Stimulated activated CD4-positive, alpha-beta T cell treated with anti-CD3 and anti-CD28 coated beads, Interleukin-15, amount 100 ng/mL, for 24 hours (primary cell): ENCODE measurements at regions not wholly inside any gene's neighbourhood (a gene's known extent, or its start where the extent isn't known, plus 50 kb on each side); places are given as distances from the start of the nearest gene placed in this dataset.
"Not testable (repeated sequence)": the region's sequence is repeated elsewhere in the genome, so short reads cannot be mapped to it uniquely, and the experiment has no call there.

ENCODE experiments used
- DNase-seq: peaks from one replicate; pipeline ENCODE4 v3.0.0-alpha.2; 2020

DNA sequence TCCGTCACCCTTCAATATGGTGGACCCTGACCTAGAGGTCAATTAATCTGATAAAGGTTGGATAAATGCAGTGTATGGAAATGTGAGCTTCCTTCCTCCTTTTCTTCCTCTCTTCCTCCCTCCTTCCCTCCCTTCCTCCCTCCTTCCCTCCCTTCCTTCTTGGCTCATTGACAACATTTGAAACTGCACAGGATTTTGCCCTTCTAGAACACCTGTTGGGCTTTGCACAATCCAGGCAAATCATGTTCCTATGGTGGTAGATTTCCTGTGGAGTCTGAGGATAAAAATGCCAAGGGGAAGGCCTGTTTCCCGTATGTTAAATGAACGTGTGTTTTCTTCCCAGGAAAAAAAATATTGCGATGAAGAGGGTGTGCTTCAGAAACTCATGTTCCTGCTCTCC is 642.8 kb downstream of the EPM2A start:
- no peak for DNase-seq

- DNase-seq = no peak
Measured at GRCh38 chr6:145093226-145093625, 642.1 kb downstream of the EPM2A start.

- DNase-seq = no peak
Measured at GRCh38 chr6:145096846-145097245, 638.5 kb downstream of the EPM2A start.

GRCh38 chr6:145098127-145098526 is 637.2 kb downstream of the EPM2A start:
- DNase-seq = not testable (repeated sequence)

- no peak for DNase-seq
Measured at GRCh38 chr6:145099713-145100112, 635.6 kb downstream of the EPM2A start.

- DNase-seq = no peak
Measured at GRCh38 chr6:145110109-145110508, 625.2 kb downstream of the EPM2A start.

- not testable (repeated sequence) for DNase-seq
Measured at GRCh38 chr6:145111407-145111806, 623.9 kb downstream of the EPM2A start.

DNA sequence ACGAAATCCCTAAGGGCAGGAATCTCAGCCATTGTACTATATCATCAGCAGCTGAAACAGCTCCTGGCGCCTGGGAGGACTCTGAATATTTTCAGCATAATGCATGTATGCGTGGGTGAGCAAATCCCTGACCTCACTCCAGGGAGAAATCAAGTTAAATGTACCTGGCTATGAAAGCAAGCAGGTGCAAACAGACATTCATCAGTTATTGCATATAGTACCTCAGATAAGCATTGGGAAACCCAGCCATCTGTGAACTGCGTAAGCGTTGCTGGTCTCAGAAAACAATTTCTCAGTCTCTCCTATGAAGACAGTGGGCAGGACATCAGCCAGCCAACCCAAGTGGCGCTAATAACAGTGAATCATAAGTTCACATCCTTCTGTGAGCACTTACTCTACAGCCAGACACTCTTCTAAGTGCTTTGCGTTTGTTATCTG is 622.6 kb downstream of the EPM2A start:
- DNase-seq = no peak

DNA sequence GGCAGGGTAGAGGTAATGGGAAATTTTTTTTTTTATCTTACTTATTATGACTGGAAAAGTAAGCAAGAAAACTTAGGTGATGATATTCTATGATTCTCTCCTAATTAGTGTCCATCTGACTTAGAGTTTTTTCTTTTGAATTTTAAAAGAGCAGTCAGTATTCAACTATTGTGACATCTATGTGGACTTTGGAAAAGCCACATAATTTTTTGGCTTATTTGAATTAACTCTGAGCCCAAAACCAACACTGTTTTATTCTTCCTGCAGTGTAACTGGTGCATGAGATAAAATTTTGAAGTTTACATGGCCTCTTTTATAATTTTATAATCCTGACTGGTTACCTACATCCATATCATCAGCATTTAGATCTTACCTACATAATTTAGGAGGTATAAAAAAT is 619.7 kb downstream of the EPM2A start:
- DNase-seq = no peak

DNA sequence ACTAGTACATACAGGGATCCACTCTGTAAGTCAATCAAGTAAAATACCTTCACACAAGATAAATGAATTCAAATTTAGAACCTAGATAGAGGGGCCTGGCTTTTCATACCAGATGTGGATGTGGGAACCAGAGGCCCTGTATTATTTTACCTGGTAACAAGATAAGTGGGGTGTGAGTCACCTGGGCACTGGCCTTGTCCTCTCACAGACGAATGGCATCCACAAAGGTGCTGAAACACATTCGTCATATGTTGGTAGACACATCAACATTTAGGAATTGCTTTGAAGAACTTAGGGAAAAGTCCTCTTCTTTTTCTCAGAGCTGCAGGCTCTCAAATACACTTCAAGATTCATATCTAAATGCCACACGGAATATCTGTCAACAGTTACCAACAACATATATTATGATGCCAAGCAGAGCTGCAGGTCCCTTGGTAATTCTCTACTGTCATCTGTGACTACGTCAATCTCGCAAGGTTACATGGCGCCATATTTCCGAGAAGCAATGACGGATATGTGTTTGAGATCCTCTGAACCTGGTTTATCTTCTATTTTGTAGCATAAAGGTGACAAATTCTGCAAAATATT is 618.6 kb downstream of the EPM2A start:
- DNase-seq = no peak

DNA sequence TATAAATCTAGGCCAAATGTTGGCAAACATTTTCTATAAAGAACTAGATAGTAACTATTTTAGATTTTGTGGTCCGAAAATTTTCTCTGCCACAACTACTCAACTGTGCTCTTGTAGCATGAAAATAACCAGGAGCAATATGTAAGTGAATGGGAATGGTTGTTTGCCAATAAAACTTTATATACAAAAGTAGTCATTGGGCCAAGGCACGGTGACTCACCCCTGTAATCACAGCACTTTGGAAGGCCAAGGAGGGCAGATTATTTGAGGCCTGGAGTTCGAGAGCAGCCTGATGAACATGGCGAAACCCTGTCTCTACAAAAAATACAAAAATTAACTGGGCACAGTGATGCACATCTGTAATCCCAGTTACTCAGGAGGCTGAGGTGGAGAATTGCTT is 617.1 kb downstream of the EPM2A start:
- DNase-seq = no peak

DNA sequence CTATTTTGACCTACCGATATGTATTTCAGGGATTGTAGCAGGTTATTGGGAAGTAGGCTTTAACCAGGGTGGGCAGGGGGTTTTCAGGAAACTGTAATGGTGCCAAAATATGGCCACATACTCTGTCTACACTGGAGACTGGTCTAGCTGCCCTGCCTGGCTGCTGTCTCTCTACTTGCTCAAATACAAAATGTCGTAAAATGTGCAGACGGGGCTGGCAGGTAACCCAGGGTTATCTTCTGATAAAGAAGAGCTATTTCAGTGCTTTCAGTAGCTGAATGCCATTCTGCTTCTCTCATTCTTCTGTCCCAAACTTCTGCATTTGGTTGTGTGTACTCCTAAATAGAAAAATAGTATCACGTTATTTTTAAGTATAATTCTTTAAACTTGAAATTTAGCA is 616.2 kb downstream of the EPM2A start:
- no peak for DNase-seq

- DNase-seq = no peak
Measured at GRCh38 chr6:145132709-145133108, 602.6 kb downstream of the EPM2A start.

DNA sequence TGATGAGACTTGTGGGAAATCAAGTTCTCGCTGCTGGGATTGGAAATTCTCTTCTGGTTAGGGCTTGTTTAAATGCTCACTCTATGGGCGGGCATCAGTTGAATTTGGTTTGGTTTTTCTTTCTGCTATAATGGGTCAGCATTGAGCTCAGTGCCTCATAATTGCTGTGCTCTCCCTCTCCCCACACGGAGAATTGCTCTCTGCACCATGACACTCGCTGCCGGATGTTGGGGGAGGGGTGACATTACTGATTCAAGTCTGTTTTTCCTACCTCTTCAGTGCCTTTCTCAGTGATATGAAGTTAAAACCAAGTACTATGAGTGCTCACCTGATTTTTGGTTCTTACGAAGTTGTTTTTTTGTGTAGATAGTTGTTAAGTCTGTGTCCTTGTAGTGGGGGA is 599.6 kb downstream of the EPM2A start:
- no peak for DNase-seq

GRCh38 chr6:145137425-145137824 is 597.9 kb downstream of the EPM2A start:
- DNase-seq = no peak

GRCh38 chr6:145138469-145139139 is 596.7 kb downstream of the EPM2A start:
- no peak for DNase-seq

DNA sequence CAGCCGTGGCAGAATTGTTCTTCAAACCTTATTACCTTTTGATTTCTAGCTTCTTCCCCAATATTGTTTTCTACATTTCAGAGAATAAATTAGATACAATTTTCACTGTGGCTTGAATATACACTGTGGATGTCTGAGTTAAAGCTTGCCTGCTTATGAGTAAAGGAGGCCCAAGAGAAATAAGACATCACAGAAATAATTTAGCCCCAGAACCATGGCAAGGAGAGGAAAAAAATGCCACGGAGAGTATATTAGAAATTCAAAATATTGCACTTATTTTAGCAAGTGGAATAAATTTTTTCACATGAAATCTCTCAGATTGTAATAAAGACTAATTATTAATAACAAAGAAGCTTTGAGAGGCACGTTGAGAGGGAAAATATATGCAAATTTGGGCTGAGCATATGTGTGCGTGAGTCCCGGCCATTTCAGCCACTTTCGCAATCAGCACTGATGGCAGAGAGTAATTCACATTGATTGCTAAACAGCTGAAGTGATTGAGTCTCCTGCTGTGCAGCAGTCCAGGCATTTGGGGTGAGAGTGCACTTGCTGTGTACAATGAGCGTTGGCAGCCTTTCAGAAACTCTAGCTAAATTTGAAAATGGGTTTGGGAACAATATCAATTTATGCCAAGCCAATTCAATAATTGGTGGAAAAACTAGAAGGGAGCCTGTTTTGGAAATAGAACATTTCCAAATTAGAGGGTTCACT is 596.0 kb downstream of the EPM2A start:
- no peak for DNase-seq

- DNase-seq = no peak
Measured at GRCh38 chr6:145139895-145140294, 595.4 kb downstream of the EPM2A start.

GRCh38 chr6:145141572-145141971 is 593.7 kb downstream of the EPM2A start:
- DNase-seq = no peak

GRCh38 chr6:145142958-145143357 is 592.4 kb downstream of the EPM2A start:
- DNase-seq = no peak

DNA sequence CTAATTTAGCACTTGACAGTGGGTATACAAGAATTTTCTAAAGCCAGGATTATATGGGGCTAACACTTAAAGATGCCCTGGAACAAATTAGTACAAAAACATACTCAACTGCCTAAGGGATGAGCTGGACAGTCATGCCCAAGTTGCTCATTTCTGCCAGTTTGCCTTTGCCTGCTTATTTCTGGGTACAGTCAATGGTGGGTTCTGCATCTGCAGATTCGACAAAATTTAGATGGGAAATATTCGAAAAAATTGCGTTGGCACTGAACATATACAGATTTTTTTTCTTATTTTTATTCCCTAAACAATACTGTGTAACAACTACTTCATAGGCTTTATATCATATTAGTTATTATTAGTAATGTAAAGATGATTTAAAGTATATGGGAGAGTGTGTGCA is 591.9 kb downstream of the EPM2A start:
- DNase-seq = no peak

GRCh38 chr6:145147559-145147958 is 587.8 kb downstream of the EPM2A start:
- DNase-seq = no peak

DNA sequence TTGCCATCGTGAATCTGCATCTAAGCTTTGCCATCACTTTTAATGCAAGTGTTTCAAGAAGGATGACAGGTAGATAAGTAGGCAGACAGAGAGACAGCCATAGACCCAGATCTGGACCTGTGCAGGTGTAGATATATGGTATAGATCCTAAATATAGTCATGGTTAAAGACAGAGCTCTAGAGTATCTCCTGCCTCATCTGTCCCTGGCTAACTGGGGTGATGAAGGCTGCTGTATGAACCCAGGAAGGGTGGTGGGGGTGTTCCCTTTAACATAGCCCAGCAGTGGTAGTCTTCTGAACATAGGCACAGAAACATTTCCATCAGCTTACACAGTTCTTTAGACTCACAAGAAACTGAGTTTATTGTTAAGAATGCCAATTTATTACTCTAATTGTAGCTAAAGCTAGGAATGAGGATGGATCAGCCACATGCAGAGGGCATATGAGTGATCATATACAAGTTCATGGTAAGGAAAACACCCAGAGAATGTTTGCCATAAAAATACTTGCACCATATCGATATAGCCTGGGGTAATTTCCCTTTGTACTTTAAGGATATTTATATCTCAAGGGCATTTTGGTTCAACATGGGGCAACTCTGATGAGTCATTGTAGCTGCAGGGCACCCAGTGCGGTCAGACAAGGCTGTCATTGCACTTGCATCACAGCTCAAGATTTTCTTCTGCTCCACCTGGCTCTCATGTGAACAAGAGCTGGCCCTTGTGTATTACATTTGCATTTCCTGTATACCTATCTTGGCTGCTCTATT is 587.2 kb downstream of the EPM2A start:
- no peak for DNase-seq

DNA sequence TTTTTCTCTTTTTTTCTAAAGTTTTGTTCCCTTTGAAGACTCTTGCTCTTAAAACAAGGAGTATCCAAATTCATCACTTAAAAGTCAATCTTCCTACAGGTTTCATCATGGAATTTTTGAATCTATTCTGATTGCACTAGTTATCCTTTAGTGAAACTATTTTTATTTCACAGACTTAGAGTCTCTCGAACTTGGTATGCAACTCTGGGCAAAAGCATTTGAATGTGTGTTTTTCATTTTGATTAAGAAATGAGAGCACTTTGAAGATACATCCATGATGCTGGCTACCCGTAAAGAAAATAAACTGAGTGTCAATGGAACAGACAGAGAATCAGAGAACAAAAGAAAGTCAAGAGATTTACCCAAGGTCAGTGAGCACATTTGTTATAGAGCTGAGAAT is 586.5 kb downstream of the EPM2A start:
- DNase-seq = no peak
